ENCODE measurements at regions not wholly inside any gene's neighbourhood (a gene's known extent, or its start where the extent isn't known, plus 50 kb on each side); places are given as distances from the start of the nearest gene placed in this dataset.

GRCh38 chr3:28799084-28799483 is 450.5 kb upstream of the AZI2 start:
- no peak for DNase-seq (ENCODE audit: low read depth in 4 of 4, low spot score in 1 of 4)

- DNase-seq (ENCODE audit: low read depth in 4 of 4, low spot score in 1 of 4): no peak
Observed at GRCh38 chr3:28800203-28800602, 451.6 kb upstream of the AZI2 start.

- no peak for DNase-seq (ENCODE audit: low read depth in 4 of 4, low spot score in 1 of 4)
Observed at GRCh38 chr3:28808068-28808467, 459.4 kb upstream of the AZI2 start.

GRCh38 chr3:28816017-28816416 is 464.9 kb upstream of the RBMS3 start:
- no peak for DNase-seq (ENCODE audit: low read depth in 4 of 4, low spot score in 1 of 4)

- DNase-seq (ENCODE audit: low read depth in 4 of 4, low spot score in 1 of 4): no peak
Observed at GRCh38 chr3:28824316-28824715, 456.6 kb upstream of the RBMS3 start.

- no peak for DNase-seq (ENCODE audit: low read depth in 4 of 4, low spot score in 1 of 4)
Observed at GRCh38 chr3:28826840-28827239, 454.0 kb upstream of the RBMS3 start.

GRCh38 chr3:28835249-28835648 is 445.6 kb upstream of the RBMS3 start:
- DNase-seq (ENCODE audit: low read depth in 4 of 4, low spot score in 1 of 4): no peak

GRCh38 chr3:28835751-28836150 is 445.1 kb upstream of the RBMS3 start:
- no peak for DNase-seq (ENCODE audit: low read depth in 4 of 4, low spot score in 1 of 4)

GRCh38 chr3:28836199-28836598 is 444.7 kb upstream of the RBMS3 start:
- no peak for DNase-seq (ENCODE audit: low read depth in 4 of 4, low spot score in 1 of 4)

GRCh38 chr3:28840976-28841376 is 439.9 kb upstream of the RBMS3 start:
- DNase-seq (ENCODE audit: low read depth in 4 of 4, low spot score in 1 of 4): peak in 1 of 4 experiments; percentile 31

- DNase-seq (ENCODE audit: low read depth in 4 of 4, low spot score in 1 of 4): no peak
Observed at GRCh38 chr3:28841441-28841840, 439.4 kb upstream of the RBMS3 start.

- no peak for DNase-seq (ENCODE audit: low read depth in 4 of 4, low spot score in 1 of 4)
Observed at GRCh38 chr3:28844298-28845005, 436.4 kb upstream of the RBMS3 start.

- no peak for DNase-seq (ENCODE audit: low read depth in 4 of 4, low spot score in 1 of 4)
Observed at GRCh38 chr3:28845006-28845324, 435.9 kb upstream of the RBMS3 start.

GRCh38 chr3:28846971-28847478 is 433.8 kb upstream of the RBMS3 start:
- no peak for DNase-seq (ENCODE audit: low read depth in 4 of 4, low spot score in 1 of 4)

- DNase-seq (ENCODE audit: low read depth in 4 of 4, low spot score in 1 of 4): no peak
Observed at GRCh38 chr3:28847736-28848135, 433.1 kb upstream of the RBMS3 start.

- no peak for DNase-seq (ENCODE audit: low read depth in 4 of 4, low spot score in 1 of 4)
Observed at GRCh38 chr3:28850186-28850585, 430.7 kb upstream of the RBMS3 start.

- no peak for DNase-seq (ENCODE audit: low read depth in 4 of 4, low spot score in 1 of 4)
Observed at GRCh38 chr3:28853830-28854229, 427.0 kb upstream of the RBMS3 start.

GRCh38 chr3:28856796-28857195 is 424.1 kb upstream of the RBMS3 start:
- DNase-seq (ENCODE audit: low read depth in 4 of 4, low spot score in 1 of 4): no peak

GRCh38 chr3:28859897-28860296 is 421.0 kb upstream of the RBMS3 start:
- DNase-seq (ENCODE audit: low read depth in 4 of 4, low spot score in 1 of 4): no peak

- no peak for DNase-seq (ENCODE audit: low read depth in 4 of 4, low spot score in 1 of 4)
Observed at GRCh38 chr3:28860307-28860706, 420.6 kb upstream of the RBMS3 start.

- no peak for DNase-seq (ENCODE audit: low read depth in 4 of 4, low spot score in 1 of 4)
Observed at GRCh38 chr3:28863186-28863585, 417.7 kb upstream of the RBMS3 start.

- DNase-seq (ENCODE audit: low read depth in 4 of 4, low spot score in 1 of 4): no peak
Observed at GRCh38 chr3:28867836-28868235, 413.0 kb upstream of the RBMS3 start.

GRCh38 chr3:28868897-28869296 is 412.0 kb upstream of the RBMS3 start:
- DNase-seq (ENCODE audit: low read depth in 4 of 4, low spot score in 1 of 4): no peak

Data from stimulated activated CD4-positive, alpha-beta T cell treated with anti-CD3 and anti-CD28 coated beads, Interleukin-1b, Interleukin-23, amount 100 ng/mL, for 24 hours (primary cell).